GM23338 (cell line): ENCODE measurements at regions not wholly inside any gene's neighbourhood (a gene's known extent, or its start where the extent isn't known, plus 50 kb on each side); places are given as distances from the start of the nearest gene placed in this dataset.

Experiments
- ATAC-seq: fragments of 200-7000 bp; cut with Tn5 transposase; 3 replicates; pipeline ENCODE4 v1.9.1; 2020
- DNase-seq: peaks from one replicate; pipeline ENCODE4 v3.0.0-alpha.2; 2015; ENCODE audit warnings: low spot score
- H2AFZ ChIP-seq: fragments of 200-600 bp; sonication (generic); 2 replicates; pipeline ENCODE4 v1.8.0; 2016; ENCODE audit warnings: antibody characterized with exemption, mild to moderate bottlenecking, moderate library complexity
- H3F3A ChIP-seq: fragments of 200-600 bp; sonication (generic); replicated peaks from 2 replicates; pipeline ENCODE4 v1.8.0; 2017; ENCODE audit warnings: antibody characterized with exemption, mixed run types, low read depth
- H3K27ac ChIP-seq: fragments of 200-600 bp; sonication (generic); 2 replicates; pipeline ENCODE4 v1.6.1; 2016; ENCODE audit warnings: low read depth
- H3K27me3 ChIP-seq: fragments of 200-600 bp; sonication (generic); 2 replicates; pipeline ENCODE4 v1.8.0; 2016; ENCODE audit warnings: mild to moderate bottlenecking, mixed run types, moderate library complexity; ENCODE audit not compliant: insufficient read depth
- H3K36me3 ChIP-seq: fragments of 200-600 bp; sonication (generic); 2 replicates; pipeline ENCODE4 v1.8.0; 2016; ENCODE audit warnings: mild to moderate bottlenecking; ENCODE audit not compliant: insufficient read depth
- H3K4me1 ChIP-seq: fragments of 200-600 bp; sonication (generic); 2 replicates; pipeline ENCODE4 v1.8.0; 2016; ENCODE audit warnings: mild to moderate bottlenecking, moderate library complexity; ENCODE audit not compliant: insufficient read depth
- H3K4me2 ChIP-seq: fragments of 200-600 bp; sonication (generic); 2 replicates; pipeline ENCODE4 v1.7.1; 2017; ENCODE audit warnings: mixed run types
- H3K4me3 ChIP-seq: fragments of 200-600 bp; sonication (generic); 2 replicates; pipeline ENCODE4 v1.6.1; 2016; ENCODE audit warnings: mixed run types
- H3K79me2 ChIP-seq: fragments of 200-600 bp; sonication (generic); replicated peaks from 2 replicates; pipeline ENCODE4 v1.8.0; 2017; ENCODE audit warnings: mild to moderate bottlenecking; ENCODE audit not compliant: insufficient read depth
- H3K9me2 ChIP-seq: fragments of 200-600 bp; sonication (generic); 2 replicates; pipeline ENCODE4 v1.8.0; 2017; ENCODE audit not compliant: insufficient read depth
- H4K20me1 ChIP-seq: fragments of 200-600 bp; sonication (generic); replicated peaks from 2 replicates; pipeline ENCODE4 v1.8.0; 2017; ENCODE audit warnings: mild to moderate bottlenecking; ENCODE audit not compliant: insufficient read depth
- H3K27ac Mint-ChIP-seq: 2 replicates; pipeline ENCODE4 v1.8.0; 2020; ENCODE audit warnings: inconsistent platforms, mild to moderate bottlenecking, moderate library complexity, mixed read lengths
- H3K27me3 Mint-ChIP-seq: 3 replicates; pipeline ENCODE4 v1.8.0; 2022; ENCODE audit warnings: low read depth, mild to moderate bottlenecking, moderate library complexity, mixed read lengths, inconsistent platforms; ENCODE audit not compliant: insufficient read depth, poor library complexity
- H3K36me3 Mint-ChIP-seq: 3 replicates; pipeline ENCODE4 v1.8.0; 2021; ENCODE audit warnings: low read depth, mild to moderate bottlenecking, inconsistent platforms, moderate library complexity, mixed read lengths
- H3K4me1 Mint-ChIP-seq: 3 replicates; pipeline ENCODE4 v1.8.0; 2020; ENCODE audit warnings: mild to moderate bottlenecking, inconsistent platforms, mixed read lengths
- H3K4me3 Mint-ChIP-seq: 3 replicates; pipeline ENCODE4 v1.8.0; 2021; ENCODE audit warnings: moderate library complexity, mild to moderate bottlenecking, inconsistent platforms, mixed read lengths
- H3K9me3 Mint-ChIP-seq: 3 replicates; pipeline ENCODE4 v1.8.0; 2020; ENCODE audit warnings: moderate library complexity, mild to moderate bottlenecking, inconsistent platforms, mixed read lengths
- CREB1 ChIP-seq: fragments of 250-450 bp; sonication (Bioruptor Pico); IDR thresholded peaks from 2 replicates; pipeline ENCODE4 v1.5.0; 2020; ENCODE audit warnings: low read depth, mild to moderate bottlenecking, moderate library complexity
- EZH2 ChIP-seq: fragments of 200-600 bp; sonication (generic); IDR thresholded peaks from one replicate; pipeline ENCODE4 v1.8.0; 2017; ENCODE audit warnings: antibody characterized with exemption, mild to moderate bottlenecking, low read depth; ENCODE audit not compliant: unreplicated experiment
- EZH2phosphoT487 ChIP-seq: fragments of 200-600 bp; sonication (generic); IDR thresholded peaks from one replicate; pipeline ENCODE4 v1.8.1; 2018; ENCODE audit warnings: antibody characterized with exemption; ENCODE audit not compliant: unreplicated experiment
- JUNB ChIP-seq: IDR thresholded peaks from one replicate; pipeline ENCODE4 v1.6.1; 2016; ENCODE audit warnings: antibody characterized with exemption; ENCODE audit not compliant: unreplicated experiment
- NANOG ChIP-seq: IDR thresholded peaks from 2 replicates; pipeline ENCODE4 v1.6.1; 2016; ENCODE audit warnings: antibody characterized with exemption, borderline replicate concordance
- POLR2AphosphoS5 ChIP-seq: IDR thresholded peaks from 2 replicates; pipeline ENCODE4 v1.6.1; 2016; ENCODE audit warnings: antibody characterized with exemption, low read depth
- STAT1 ChIP-seq: IDR thresholded peaks from one replicate; pipeline ENCODE4 v1.6.1; 2016; ENCODE audit warnings: antibody characterized with exemption; ENCODE audit not compliant: unreplicated experiment
- ZNF114 ChIP-seq: fragments of 250-450 bp; sonication (Bioruptor Pico); IDR thresholded peaks from 2 replicates; pipeline ENCODE4 v1.5.0; 2020; ENCODE audit warnings: mild to moderate bottlenecking, moderate library complexity
- ZNF331 ChIP-seq: fragments of 250-450 bp; sonication (Bioruptor Pico); IDR thresholded peaks from 2 replicates; pipeline ENCODE4 v1.5.0; 2020; ENCODE audit warnings: low read depth, mild to moderate bottlenecking, moderate library complexity
- TF ChIP-seq, protein P1 (sequence below): IDR thresholded peaks from one replicate; pipeline ENCODE4 v1.6.1; 2018; ENCODE audit warnings: antibody characterized with exemption; ENCODE audit not compliant: unreplicated experiment
- TF ChIP-seq, protein P2 (sequence below): fragments of 250-450 bp; sonication (Bioruptor Pico); IDR thresholded peaks from 2 replicates; pipeline ENCODE4 v1.5.0; 2020; ENCODE audit warnings: mild to moderate bottlenecking, moderate library complexity
- TF ChIP-seq, protein P3 (sequence below), 2 experiments: fragments of 200-600 bp in 1 of 2; sonication (generic) in 1 of 2; conservative IDR thresholded peaks; 2 replicates each; pipeline versions ENCODE4 v1.5.1 to v1.6.1; 2016 to 2017; ENCODE audit warnings: antibody characterized with exemption in 2 of 2, low read depth in 2 of 2, mild to moderate bottlenecking in 2 of 2, moderate library complexity in 1 of 2
- TF ChIP-seq, protein P4 (sequence below): IDR thresholded peaks from 2 replicates; pipeline ENCODE4 v1.6.1; 2016; ENCODE audit warnings: antibody characterized with exemption

DNA sequence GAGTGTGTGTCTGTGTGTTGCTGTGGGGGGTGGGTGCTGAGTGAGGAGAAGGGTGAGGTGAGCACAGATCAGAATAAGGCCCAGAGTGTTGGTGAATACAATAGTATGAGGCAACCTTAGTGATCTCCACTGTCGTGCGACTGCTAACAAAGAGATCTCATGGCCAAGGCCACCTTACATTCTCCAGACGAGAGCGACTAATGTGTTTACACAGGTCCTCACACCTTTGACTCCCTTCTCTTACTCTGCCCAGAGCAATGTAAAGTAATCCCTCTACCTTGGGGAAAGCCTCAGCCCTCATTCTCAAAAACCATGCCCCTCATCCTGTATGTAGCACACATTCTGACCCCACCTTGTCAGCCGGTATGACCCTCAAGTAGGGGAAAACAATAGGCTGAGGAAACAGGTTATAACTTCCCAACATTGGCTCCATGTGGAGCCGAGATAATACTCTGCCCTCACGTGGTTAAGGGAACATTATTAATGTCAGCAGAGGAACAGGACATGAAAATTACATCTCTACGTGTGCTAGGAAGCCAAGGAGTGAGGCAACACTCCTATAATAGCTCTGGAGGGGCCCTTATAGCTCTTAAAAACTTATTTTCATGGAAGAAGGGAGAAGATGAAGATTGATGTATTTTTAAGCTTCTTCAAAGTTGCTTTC lies 323.0 kb upstream of the NT5C1B start:
- H3K79me2 ChIP-seq, result no peaks in the 10 kb centered on the region
- H4K20me1 ChIP-seq, result no peaks in the 10 kb centered on the region
- Mint-ChIP-seq H3K4me1 (peaks cover 5% of the 10 kb centered on the region; the same call in 2 of the 3 replicates), H3K9me3 (no peaks in the 10 kb centered on the region), H3K36me3 (no peaks in the 10 kb centered on the region), H3K27me3 (peaks cover 9% of the 10 kb centered on the region), H3K4me3 (no peak overlapping the region), H3K27ac (peak overlapping the region; percentile 76; the same call in 1 of the 2 replicates)
- H3K27me3 ChIP-seq, result no peaks in the 10 kb centered on the region
- H3K27ac ChIP-seq, result no peak overlapping the region
- DNase-seq, result no peak
- H3K4me2 ChIP-seq, result no peak overlapping the region
- no peak overlapping the region for H2AFZ ChIP-seq
- H3K4me3 ChIP-seq, result no peak overlapping the region
- TF ChIP-seq ZNF331 (CRISPR knock-in tag) (no peak), NANOG (no peak), POLR2AphosphoS5 (no peak), JUNB (no peak), CREB1 (CRISPR knock-in tag) (no peak), EZH2phosphoT487 (no peak), EZH2 (no peak), ZNF114 (CRISPR knock-in tag) (no peak), STAT1 (no peak)
- TF ChIP-seq, protein P1, sequence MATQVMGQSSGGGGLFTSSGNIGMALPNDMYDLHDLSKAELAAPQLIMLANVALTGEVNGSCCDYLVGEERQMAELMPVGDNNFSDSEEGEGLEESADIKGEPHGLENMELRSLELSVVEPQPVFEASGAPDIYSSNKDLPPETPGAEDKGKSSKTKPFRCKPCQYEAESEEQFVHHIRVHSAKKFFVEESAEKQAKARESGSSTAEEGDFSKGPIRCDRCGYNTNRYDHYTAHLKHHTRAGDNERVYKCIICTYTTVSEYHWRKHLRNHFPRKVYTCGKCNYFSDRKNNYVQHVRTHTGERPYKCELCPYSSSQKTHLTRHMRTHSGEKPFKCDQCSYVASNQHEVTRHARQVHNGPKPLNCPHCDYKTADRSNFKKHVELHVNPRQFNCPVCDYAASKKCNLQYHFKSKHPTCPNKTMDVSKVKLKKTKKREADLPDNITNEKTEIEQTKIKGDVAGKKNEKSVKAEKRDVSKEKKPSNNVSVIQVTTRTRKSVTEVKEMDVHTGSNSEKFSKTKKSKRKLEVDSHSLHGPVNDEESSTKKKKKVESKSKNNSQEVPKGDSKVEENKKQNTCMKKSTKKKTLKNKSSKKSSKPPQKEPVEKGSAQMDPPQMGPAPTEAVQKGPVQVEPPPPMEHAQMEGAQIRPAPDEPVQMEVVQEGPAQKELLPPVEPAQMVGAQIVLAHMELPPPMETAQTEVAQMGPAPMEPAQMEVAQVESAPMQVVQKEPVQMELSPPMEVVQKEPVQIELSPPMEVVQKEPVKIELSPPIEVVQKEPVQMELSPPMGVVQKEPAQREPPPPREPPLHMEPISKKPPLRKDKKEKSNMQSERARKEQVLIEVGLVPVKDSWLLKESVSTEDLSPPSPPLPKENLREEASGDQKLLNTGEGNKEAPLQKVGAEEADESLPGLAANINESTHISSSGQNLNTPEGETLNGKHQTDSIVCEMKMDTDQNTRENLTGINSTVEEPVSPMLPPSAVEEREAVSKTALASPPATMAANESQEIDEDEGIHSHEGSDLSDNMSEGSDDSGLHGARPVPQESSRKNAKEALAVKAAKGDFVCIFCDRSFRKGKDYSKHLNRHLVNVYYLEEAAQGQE, result no peak
- TF ChIP-seq, protein P2, sequence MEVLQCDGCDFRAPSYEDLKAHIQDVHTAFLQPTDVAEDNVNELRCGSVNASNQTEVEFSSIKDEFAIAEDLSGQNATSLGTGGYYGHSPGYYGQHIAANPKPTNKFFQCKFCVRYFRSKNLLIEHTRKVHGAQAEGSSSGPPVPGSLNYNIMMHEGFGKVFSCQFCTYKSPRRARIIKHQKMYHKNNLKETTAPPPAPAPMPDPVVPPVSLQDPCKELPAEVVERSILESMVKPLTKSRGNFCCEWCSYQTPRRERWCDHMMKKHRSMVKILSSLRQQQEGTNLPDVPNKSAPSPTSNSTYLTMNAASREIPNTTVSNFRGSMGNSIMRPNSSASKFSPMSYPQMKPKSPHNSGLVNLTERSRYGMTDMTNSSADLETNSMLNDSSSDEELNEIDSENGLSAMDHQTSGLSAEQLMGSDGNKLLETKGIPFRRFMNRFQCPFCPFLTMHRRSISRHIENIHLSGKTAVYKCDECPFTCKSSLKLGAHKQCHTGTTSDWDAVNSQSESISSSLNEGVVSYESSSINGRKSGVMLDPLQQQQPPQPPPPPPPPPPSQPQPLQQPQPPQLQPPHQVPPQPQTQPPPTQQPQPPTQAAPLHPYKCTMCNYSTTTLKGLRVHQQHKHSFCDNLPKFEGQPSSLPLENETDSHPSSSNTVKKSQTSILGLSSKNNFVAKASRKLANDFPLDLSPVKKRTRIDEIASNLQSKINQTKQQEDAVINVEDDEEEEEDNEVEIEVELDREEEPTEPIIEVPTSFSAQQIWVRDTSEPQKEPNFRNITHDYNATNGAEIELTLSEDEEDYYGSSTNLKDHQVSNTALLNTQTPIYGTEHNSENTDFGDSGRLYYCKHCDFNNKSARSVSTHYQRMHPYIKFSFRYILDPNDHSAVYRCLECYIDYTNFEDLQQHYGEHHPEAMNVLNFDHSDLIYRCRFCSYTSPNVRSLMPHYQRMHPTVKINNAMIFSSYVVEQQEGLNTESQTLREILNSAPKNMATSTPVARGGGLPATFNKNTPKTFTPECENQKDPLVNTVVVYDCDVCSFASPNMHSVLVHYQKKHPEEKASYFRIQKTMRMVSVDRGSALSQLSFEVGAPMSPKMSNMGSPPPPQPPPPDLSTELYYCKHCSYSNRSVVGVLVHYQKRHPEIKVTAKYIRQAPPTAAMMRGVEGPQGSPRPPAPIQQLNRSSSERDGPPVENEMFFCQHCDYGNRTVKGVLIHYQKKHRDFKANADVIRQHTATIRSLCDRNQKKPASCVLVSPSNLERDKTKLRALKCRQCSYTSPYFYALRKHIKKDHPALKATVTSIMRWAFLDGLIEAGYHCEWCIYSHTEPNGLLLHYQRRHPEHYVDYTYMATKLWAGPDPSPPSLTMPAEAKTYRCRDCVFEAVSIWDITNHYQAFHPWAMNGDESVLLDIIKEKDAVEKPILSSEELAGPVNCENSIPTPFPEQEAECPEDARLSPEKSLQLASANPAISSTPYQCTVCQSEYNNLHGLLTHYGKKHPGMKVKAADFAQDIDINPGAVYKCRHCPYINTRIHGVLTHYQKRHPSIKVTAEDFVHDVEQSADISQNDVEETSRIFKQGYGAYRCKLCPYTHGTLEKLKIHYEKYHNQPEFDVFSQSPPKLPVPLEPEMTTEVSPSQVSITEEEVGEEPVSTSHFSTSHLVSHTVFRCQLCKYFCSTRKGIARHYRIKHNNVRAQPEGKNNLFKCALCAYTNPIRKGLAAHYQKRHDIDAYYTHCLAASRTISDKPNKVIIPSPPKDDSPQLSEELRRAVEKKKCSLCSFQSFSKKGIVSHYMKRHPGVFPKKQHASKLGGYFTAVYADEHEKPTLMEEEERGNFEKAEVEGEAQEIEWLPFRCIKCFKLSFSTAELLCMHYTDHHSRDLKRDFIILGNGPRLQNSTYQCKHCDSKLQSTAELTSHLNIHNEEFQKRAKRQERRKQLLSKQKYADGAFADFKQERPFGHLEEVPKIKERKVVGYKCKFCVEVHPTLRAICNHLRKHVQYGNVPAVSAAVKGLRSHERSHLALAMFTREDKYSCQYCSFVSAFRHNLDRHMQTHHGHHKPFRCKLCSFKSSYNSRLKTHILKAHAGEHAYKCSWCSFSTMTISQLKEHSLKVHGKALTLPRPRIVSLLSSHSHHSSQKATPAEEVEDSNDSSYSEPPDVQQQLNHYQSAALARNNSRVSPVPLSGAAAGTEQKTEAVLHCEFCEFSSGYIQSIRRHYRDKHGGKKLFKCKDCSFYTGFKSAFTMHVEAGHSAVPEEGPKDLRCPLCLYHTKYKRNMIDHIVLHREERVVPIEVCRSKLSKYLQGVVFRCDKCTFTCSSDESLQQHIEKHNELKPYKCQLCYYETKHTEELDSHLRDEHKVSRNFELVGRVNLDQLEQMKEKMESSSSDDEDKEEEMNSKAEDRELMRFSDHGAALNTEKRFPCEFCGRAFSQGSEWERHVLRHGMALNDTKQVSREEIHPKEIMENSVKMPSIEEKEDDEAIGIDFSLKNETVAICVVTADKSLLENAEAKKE (CRISPR knock-in tag), result no peak
- TF ChIP-seq, protein P3, sequence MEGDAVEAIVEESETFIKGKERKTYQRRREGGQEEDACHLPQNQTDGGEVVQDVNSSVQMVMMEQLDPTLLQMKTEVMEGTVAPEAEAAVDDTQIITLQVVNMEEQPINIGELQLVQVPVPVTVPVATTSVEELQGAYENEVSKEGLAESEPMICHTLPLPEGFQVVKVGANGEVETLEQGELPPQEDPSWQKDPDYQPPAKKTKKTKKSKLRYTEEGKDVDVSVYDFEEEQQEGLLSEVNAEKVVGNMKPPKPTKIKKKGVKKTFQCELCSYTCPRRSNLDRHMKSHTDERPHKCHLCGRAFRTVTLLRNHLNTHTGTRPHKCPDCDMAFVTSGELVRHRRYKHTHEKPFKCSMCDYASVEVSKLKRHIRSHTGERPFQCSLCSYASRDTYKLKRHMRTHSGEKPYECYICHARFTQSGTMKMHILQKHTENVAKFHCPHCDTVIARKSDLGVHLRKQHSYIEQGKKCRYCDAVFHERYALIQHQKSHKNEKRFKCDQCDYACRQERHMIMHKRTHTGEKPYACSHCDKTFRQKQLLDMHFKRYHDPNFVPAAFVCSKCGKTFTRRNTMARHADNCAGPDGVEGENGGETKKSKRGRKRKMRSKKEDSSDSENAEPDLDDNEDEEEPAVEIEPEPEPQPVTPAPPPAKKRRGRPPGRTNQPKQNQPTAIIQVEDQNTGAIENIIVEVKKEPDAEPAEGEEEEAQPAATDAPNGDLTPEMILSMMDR (conservative IDR thresholded peaks at IDR 0.05; ENCODE audit: low read depth in 2 of 2), result no peak
- TF ChIP-seq, protein P4, sequence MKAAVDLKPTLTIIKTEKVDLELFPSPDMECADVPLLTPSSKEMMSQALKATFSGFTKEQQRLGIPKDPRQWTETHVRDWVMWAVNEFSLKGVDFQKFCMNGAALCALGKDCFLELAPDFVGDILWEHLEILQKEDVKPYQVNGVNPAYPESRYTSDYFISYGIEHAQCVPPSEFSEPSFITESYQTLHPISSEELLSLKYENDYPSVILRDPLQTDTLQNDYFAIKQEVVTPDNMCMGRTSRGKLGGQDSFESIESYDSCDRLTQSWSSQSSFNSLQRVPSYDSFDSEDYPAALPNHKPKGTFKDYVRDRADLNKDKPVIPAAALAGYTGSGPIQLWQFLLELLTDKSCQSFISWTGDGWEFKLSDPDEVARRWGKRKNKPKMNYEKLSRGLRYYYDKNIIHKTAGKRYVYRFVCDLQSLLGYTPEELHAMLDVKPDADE, result no peak
- no peaks in the 10 kb centered on the region for H3K36me3 ChIP-seq
- no peaks in the 10 kb centered on the region; the same call in 1 of the 2 replicates for H3K4me1 ChIP-seq
- H3F3A ChIP-seq, result no peaks in the 10 kb centered on the region
- no peak for ATAC-seq
- no peaks in the 10 kb centered on the region for H3K9me2 ChIP-seq
